AG09319 (cell line): ENCODE measurements at regions not wholly inside any gene's neighbourhood (a gene's known extent, or its start where the extent isn't known, plus 50 kb on each side); places are given as distances from the start of the nearest gene placed in this dataset.
"Not testable (repeated sequence)": the region's sequence is repeated elsewhere in the genome, so short reads cannot be mapped to it uniquely, and the experiment has no call there.

Experiments used
- DNase-seq: peaks from one replicate; pipeline ENCODE4 v3.0.0-alpha.2; 2010; ENCODE audit warnings: low read depth; ENCODE audit errors: extremely low read depth
- TF ChIP-seq, protein P1 (sequence below): IDR thresholded peaks from 2 replicates; pipeline ENCODE4 v1.5.1; 2011; ENCODE audit warnings: low read depth, mild to moderate bottlenecking, inconsistent platforms, low read length, moderate library complexity

DNA sequence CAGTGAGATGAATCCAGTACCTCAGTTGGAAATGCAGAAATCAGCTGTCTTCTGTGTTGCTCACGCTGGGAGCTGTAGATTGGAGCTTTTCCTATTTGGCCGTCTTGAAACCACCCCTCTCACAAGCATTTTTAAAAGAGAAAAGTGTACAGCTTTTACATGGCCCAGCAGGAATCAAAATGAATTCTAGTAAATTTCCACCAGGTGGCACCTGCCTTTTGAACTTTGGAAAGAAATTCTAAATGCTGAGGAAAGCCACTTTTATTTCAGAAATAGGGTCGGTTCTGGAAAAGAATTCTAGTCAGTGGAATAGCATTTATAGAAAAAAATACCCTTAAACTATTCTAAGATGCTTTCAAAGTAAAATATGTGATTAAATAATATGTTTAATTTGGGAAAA lies 647.8 kb downstream of the CD109 start:
- TF ChIP-seq, protein P1, sequence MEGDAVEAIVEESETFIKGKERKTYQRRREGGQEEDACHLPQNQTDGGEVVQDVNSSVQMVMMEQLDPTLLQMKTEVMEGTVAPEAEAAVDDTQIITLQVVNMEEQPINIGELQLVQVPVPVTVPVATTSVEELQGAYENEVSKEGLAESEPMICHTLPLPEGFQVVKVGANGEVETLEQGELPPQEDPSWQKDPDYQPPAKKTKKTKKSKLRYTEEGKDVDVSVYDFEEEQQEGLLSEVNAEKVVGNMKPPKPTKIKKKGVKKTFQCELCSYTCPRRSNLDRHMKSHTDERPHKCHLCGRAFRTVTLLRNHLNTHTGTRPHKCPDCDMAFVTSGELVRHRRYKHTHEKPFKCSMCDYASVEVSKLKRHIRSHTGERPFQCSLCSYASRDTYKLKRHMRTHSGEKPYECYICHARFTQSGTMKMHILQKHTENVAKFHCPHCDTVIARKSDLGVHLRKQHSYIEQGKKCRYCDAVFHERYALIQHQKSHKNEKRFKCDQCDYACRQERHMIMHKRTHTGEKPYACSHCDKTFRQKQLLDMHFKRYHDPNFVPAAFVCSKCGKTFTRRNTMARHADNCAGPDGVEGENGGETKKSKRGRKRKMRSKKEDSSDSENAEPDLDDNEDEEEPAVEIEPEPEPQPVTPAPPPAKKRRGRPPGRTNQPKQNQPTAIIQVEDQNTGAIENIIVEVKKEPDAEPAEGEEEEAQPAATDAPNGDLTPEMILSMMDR: peak; percentile 24
- no peak for DNase-seq

GRCh38 chr6:74343321-74343720 lies 647.3 kb downstream of the CD109 start:
- DNase-seq: not testable (repeated sequence)

DNA sequence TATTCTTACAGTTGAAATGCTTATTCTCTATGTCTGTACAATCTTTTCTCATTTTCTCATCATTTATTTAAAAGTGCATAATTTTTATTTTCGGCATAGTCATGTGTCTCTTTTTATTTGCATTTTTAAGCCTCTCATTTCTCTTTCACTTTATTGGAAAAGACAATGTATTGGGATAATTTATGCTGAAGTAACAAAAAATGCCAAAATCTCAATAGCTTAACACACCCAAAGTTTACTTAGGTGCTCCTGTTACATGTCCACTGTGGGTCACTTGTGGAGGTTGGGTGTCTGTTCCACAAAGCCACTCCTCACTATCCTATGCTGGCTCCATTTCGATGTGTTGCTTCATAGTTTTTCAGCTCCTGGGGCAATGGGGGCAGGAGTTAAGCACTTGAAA lies 638.7 kb downstream of the CD109 start:
- DNase-seq: no peak
- TF ChIP-seq, protein P1: no peak

GRCh38 chr6:74333406-74333805 lies 637.4 kb downstream of the CD109 start:
- TF ChIP-seq, protein P1: no peak
- no peak for DNase-seq

DNA sequence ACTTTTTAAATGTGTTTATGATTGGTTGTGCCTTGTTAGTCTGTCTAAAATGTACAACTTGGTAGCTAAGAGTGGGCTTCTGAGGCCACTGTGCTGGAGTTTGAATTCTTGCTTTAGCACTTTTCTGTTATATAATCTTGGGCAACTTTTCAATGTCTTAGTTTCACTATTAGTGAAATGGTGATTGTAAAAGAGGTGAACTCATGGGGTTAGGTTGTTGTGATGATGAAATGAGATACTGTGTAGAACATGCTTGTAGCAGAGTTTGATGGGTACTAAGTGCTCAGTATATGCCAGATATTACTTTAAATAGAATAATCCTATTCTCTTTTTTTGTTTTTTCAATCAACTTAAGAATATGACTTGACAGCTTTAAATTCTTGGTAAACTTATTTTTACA lies 624.7 kb downstream of the CD109 start:
- no peak for DNase-seq

DNA sequence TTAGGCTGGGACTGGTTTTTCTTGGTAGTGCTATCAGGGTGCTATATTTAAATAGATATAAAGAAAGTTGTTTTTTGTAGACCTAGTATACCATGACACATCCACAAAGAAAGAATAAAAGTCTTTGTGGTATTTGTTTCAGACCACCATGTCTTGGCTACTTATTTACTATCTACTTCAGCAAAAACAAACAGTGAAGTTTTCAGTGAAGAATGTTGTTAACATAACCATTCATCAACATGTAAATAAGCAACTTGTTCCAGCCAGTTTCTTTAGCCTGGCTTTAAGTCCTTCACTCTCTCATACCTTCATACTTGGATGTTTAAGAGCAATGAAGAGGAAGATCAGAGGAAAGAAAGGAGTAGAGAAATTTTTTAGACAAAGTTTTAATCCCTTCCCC lies 624.1 kb downstream of the CD109 start:
- TF ChIP-seq, protein P1: no peak
- no peak for DNase-seq

More for the DNA sequence above, 624.7 kb downstream of the CD109 start:
- TF ChIP-seq, protein P1: no peak

DNA sequence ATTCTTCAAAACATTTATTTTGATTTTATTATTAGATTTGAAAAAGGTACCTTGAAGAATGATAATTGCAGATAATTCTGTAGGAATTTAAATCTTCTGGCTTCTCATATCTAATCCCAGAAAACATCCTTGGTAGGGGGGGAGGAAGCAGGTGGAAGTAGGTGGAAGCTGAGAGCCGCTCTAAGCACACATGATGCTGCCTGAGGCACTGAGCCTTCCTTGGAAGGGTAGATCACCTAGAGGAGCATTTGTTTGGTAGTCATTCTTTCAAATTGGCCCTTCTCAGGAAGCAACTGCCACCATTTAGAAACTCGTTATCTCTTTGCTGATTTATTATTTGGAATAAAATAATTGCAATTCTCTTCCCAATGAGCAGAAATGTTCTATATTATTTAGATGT lies 623.3 kb downstream of the CD109 start:
- DNase-seq: no peak
- TF ChIP-seq, protein P1: no peak

DNA sequence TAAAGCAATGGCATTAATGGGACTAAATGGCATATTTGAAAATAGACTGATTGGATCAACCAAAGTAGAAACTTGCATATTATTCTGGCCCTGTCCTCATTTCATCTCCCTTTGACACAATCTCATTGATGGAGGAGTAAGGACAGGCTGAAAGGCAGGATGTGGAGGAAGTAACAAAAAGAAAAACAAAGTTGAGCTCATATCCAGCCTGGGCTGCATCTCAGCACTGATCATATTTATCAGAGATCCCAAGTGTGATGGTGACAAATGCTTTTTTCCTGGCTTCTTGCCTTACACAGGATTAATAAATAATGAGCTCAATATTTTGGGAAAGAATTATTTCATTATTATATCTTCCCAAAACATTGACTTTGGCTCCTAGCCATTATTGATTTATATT lies 622.7 kb downstream of the CD109 start:
- DNase-seq: no peak
- TF ChIP-seq, protein P1: no peak
